H9 (cell line): ENCODE measurements at regions not wholly inside any gene's neighbourhood (a gene's known extent, or its start where the extent isn't known, plus 50 kb on each side); places are given as distances from the start of the nearest gene placed in this dataset.

Experiments used
- DNase-seq: peaks from one replicate; pipeline ENCODE4 v3.0.0-alpha.2; 2017
- H2AFZ ChIP-seq: one replicate; pipeline ENCODE4 v1.6.1; 2013; ENCODE audit warnings: mild to moderate bottlenecking, low read length, control low read depth, moderate library complexity
- H2AK5ac ChIP-seq: 2 replicates; pipeline ENCODE4 v1.6.1; 2013; ENCODE audit warnings: low read length, control low read depth, mixed read lengths; ENCODE audit not compliant: insufficient read length
- H2BK120ac ChIP-seq: one replicate; pipeline ENCODE4 v1.6.1; 2013; ENCODE audit warnings: low read depth, mild to moderate bottlenecking, low read length, control low read depth, inconsistent platforms; ENCODE audit not compliant: poor library complexity, severe bottlenecking
- H2BK12ac ChIP-seq: 2 replicates; pipeline ENCODE4 v1.6.1; 2013; ENCODE audit warnings: low read length, control low read depth, mixed read lengths, low read depth; ENCODE audit not compliant: insufficient read length
- H2BK15ac ChIP-seq: 2 replicates; pipeline ENCODE4 v1.6.1; 2013; ENCODE audit warnings: low read depth, low read length, control low read depth
- H2BK20ac ChIP-seq: one replicate; pipeline ENCODE4 v1.6.1; 2013; ENCODE audit warnings: low read depth, mild to moderate bottlenecking, low read length, control low read depth, inconsistent platforms; ENCODE audit not compliant: poor library complexity, severe bottlenecking
- H2BK5ac ChIP-seq: 2 replicates; pipeline ENCODE4 v1.6.1; 2013; ENCODE audit warnings: low read length, control low read depth, mixed read lengths; ENCODE audit not compliant: insufficient read length
- H3K14ac ChIP-seq: 2 replicates; pipeline ENCODE4 v1.6.1; 2013; ENCODE audit warnings: low read length, control low read depth; ENCODE audit not compliant: insufficient read depth
- H3K18ac ChIP-seq: 2 replicates; pipeline ENCODE4 v1.6.1; 2013; ENCODE audit warnings: low read depth, mild to moderate bottlenecking, mixed read lengths, low read length, control low read depth; ENCODE audit not compliant: insufficient read length
- H3K23ac ChIP-seq: 2 replicates; pipeline ENCODE4 v1.6.1; 2013; ENCODE audit warnings: low read length, control low read depth, mixed read lengths, low read depth; ENCODE audit not compliant: insufficient read length
- H3K23me2 ChIP-seq: 2 replicates; pipeline ENCODE4 v1.6.1; 2013; ENCODE audit warnings: low read depth, mild to moderate bottlenecking, mixed read lengths, low read length, control low read depth; ENCODE audit not compliant: insufficient read length, poor library complexity, severe bottlenecking
- H3K27ac ChIP-seq: 2 replicates; pipeline ENCODE4 v1.5.1; 2013; ENCODE audit warnings: low read length, control low read depth, mixed read lengths, low read depth; ENCODE audit not compliant: insufficient read length
- H3K27me3 ChIP-seq: 2 replicates; pipeline ENCODE4 v1.6.1; 2013; ENCODE audit warnings: low read length, control low read depth, inconsistent platforms; ENCODE audit not compliant: insufficient read depth
- H3K4ac ChIP-seq: 2 replicates; pipeline ENCODE4 v1.6.1; 2013; ENCODE audit warnings: low read depth, mild to moderate bottlenecking, control low read depth, inconsistent platforms, low read length, moderate library complexity
- H3K4me1 ChIP-seq: 2 replicates; pipeline ENCODE4 v1.6.1; 2013; ENCODE audit warnings: low read length, control low read depth, inconsistent platforms; ENCODE audit not compliant: insufficient read depth
- H3K4me2 ChIP-seq: 2 replicates; pipeline ENCODE4 v1.6.1; 2013; ENCODE audit warnings: low read length, control low read depth, mixed read lengths; ENCODE audit not compliant: insufficient read length, insufficient read depth
- H3K56ac ChIP-seq: 2 replicates; pipeline ENCODE4 v1.6.1; 2013; ENCODE audit warnings: low read depth, mild to moderate bottlenecking, mixed read lengths, low read length, control low read depth; ENCODE audit not compliant: insufficient read length
- H3K79me1 ChIP-seq: 2 replicates; pipeline ENCODE4 v1.6.1; 2013; ENCODE audit warnings: low read depth, mild to moderate bottlenecking, moderate library complexity, low read length, control low read depth, inconsistent platforms; ENCODE audit not compliant: insufficient read depth, poor library complexity, severe bottlenecking
- H3K79me2 ChIP-seq: 2 replicates; pipeline ENCODE4 v1.6.1; 2013; ENCODE audit warnings: low read length, control low read depth, inconsistent platforms; ENCODE audit not compliant: insufficient read depth
- H3K9ac ChIP-seq: 2 replicates; pipeline ENCODE4 v1.6.1; 2013; ENCODE audit warnings: low read length, control low read depth, mixed read lengths; ENCODE audit not compliant: insufficient read length; ENCODE audit errors: extremely low read depth
- H3K9me3 ChIP-seq: one replicate; pipeline ENCODE4 v1.6.1; 2013; ENCODE audit warnings: low read depth, low read length, inconsistent platforms; ENCODE audit not compliant: control insufficient read depth
- H3T11ph ChIP-seq: one replicate; pipeline ENCODE4 v1.6.1; 2013; ENCODE audit warnings: mild to moderate bottlenecking, low read length, control low read depth, inconsistent platforms
- H4K20me1 ChIP-seq: one replicate; pipeline ENCODE4 v1.6.1; 2013; ENCODE audit not compliant: control insufficient read depth, insufficient read length, insufficient read depth
- H4K5ac ChIP-seq: 2 replicates; pipeline ENCODE4 v1.6.1; 2013; ENCODE audit warnings: low read depth, mild to moderate bottlenecking, mixed read lengths, low read length, control low read depth; ENCODE audit not compliant: insufficient read length
- H4K8ac ChIP-seq: replicated peaks from 2 replicates; pipeline ENCODE4 v1.6.1; 2013; ENCODE audit warnings: low read length, control low read depth, mixed read lengths, low read depth; ENCODE audit not compliant: insufficient read length
- H4K91ac ChIP-seq: 2 replicates; pipeline ENCODE4 v1.6.1; 2013; ENCODE audit warnings: low read depth, mild to moderate bottlenecking, moderate library complexity, mixed read lengths, low read length, control low read depth; ENCODE audit not compliant: insufficient read length
- H3K27ac Mint-ChIP-seq, 3 experiments: 2 replicates in 2 of 3; 3 replicates in 1 of 3; pipeline ENCODE4 v1.8.0; 2020 to 2021; ENCODE audit warnings: mixed read lengths in 3 of 3, mild to moderate bottlenecking in 1 of 3, moderate library complexity in 1 of 3
- H3K27me3 Mint-ChIP-seq: 2 replicates; pipeline ENCODE4 v1.8.0; 2021; ENCODE audit warnings: low read depth, mild to moderate bottlenecking, moderate library complexity, mixed read lengths
- H3K36me3 Mint-ChIP-seq, 3 experiments: 2 replicates in 2 of 3; 3 replicates in 1 of 3; pipeline ENCODE4 v1.8.0; 2020 to 2021; ENCODE audit warnings: low read depth in 3 of 3, mixed read lengths in 3 of 3; ENCODE audit not compliant: insufficient read depth in 1 of 3
- H3K4me1 Mint-ChIP-seq, 2 experiments: 2 replicates each; pipeline ENCODE4 v1.8.0; 2020; ENCODE audit warnings: mixed read lengths in 2 of 2
- H3K4me3 Mint-ChIP-seq, 2 experiments: 2 replicates in 1 of 2; 3 replicates in 1 of 2; pipeline ENCODE4 v1.8.0; 2020 to 2021; ENCODE audit warnings: mild to moderate bottlenecking in 2 of 2, mixed read lengths in 2 of 2, moderate library complexity in 1 of 2
- H3K9me3 Mint-ChIP-seq, 2 experiments: 2 replicates in 1 of 2; 3 replicates in 1 of 2; pipeline ENCODE4 v1.8.0; 2020; ENCODE audit warnings: mild to moderate bottlenecking in 2 of 2, mixed read lengths in 2 of 2, moderate library complexity in 1 of 2
- WGBS: extraction: QIAGEN DNeasy Blood & Tissue Kit; methylation state at CpG from one replicate; pipeline ENCODE4 v1.1.7; 2013; ENCODE audit warnings: missing lambda C conversion rate, low lambda C conversion rate, mixed read lengths; ENCODE audit not compliant: insufficient read length; ENCODE audit errors: extremely low coverage; 5-methylcytosine and 5-hydroxymethylcytosine counted together
- TF ChIP-seq, protein P1 (sequence below): fragments of 200-600 bp; sonication (generic); conservative IDR thresholded peaks from 3 replicates; pipeline ENCODE4 v1.8.0; 2021; ENCODE audit warnings: antibody characterized with exemption, mild to moderate bottlenecking

DNA sequence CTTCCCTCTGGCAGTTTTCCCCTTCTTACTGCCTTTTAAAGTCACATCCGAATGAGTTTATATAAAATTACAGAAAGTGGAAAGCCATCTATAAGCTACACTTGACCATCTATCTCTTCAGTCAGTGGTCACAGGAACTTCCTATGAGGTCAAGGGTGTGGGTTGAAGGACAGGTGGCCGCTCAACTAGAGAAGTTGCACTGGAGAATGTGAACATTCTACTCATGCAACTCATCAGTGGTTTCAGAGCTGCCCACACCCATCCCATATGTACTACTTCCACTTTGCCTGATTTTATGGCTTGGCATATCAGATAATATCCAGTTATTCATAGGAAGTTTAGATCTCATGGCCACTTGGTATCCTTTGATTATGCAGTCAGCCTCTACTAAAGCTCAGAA is 57.4 kb upstream of the TMEM158 start:
- WGBS = no CpG with 5 or more reads among the region's 2 CpGs
- Histone ChIP-seq H2BK5ac (no peak overlapping the region), H3K4me1 (no peaks in the 10 kb centered on the region), H3K56ac (no peak overlapping the region), H3K9me3 (peaks cover 9% of the 10 kb centered on the region), H3K14ac (no peak overlapping the region), H4K5ac (no peak overlapping the region), H4K8ac (no peak overlapping the region), H3K4ac (no peak overlapping the region), H3K18ac (no peak overlapping the region), H3K27me3 (no peaks in the 10 kb centered on the region), H2BK15ac (no peak overlapping the region), H3K23ac (no peak overlapping the region), H4K20me1 (no peaks in the 10 kb centered on the region), H3K79me1 (no peaks in the 10 kb centered on the region), H4K91ac (no peak overlapping the region), H2AK5ac (no peak overlapping the region), H3K23me2 (no peaks in the 10 kb centered on the region), H3K79me2 (no peaks in the 10 kb centered on the region), H3K9ac (no peak overlapping the region), H2BK20ac (no peak overlapping the region), H3T11ph (no peak overlapping the region), H2BK12ac (no peak overlapping the region), H2AFZ (no peak overlapping the region), H3K27ac (no peak overlapping the region), H2BK120ac (no peak overlapping the region), H3K4me2 (no peak overlapping the region)
- no peak for DNase-seq
- TF ChIP-seq, protein P1, sequence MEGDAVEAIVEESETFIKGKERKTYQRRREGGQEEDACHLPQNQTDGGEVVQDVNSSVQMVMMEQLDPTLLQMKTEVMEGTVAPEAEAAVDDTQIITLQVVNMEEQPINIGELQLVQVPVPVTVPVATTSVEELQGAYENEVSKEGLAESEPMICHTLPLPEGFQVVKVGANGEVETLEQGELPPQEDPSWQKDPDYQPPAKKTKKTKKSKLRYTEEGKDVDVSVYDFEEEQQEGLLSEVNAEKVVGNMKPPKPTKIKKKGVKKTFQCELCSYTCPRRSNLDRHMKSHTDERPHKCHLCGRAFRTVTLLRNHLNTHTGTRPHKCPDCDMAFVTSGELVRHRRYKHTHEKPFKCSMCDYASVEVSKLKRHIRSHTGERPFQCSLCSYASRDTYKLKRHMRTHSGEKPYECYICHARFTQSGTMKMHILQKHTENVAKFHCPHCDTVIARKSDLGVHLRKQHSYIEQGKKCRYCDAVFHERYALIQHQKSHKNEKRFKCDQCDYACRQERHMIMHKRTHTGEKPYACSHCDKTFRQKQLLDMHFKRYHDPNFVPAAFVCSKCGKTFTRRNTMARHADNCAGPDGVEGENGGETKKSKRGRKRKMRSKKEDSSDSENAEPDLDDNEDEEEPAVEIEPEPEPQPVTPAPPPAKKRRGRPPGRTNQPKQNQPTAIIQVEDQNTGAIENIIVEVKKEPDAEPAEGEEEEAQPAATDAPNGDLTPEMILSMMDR = no peak
- Mint-ChIP-seq H3K4me1 (no peaks in the 10 kb centered on the region), H3K27me3 (peaks cover 9% of the 10 kb centered on the region), H3K36me3 (peaks cover 4 to 34% (median 7%) of the 10 kb centered on the region in 3 experiments; a peak in 6 of 7 replicates), H3K4me3 (no peak overlapping the region), H3K27ac (no peak overlapping the region), H3K9me3 (peaks cover 35 to 39% of the 10 kb centered on the region in 2 experiments)
